GM23248 (cell line): ENCODE measurements at regions not wholly inside any gene's neighbourhood (a gene's known extent, or its start where the extent isn't known, plus 50 kb on each side); places are given as distances from the start of the nearest gene placed in this dataset.

Source experiments
- EZH2 ChIP-seq: fragments of 200-600 bp; sonication (generic); IDR thresholded peaks from 2 replicates; pipeline ENCODE4 v1.6.1; 2018; ENCODE audit warnings: antibody characterized with exemption, mild to moderate bottlenecking; ENCODE audit not compliant: insufficient read depth, poor library complexity, severe bottlenecking
- EZH2phosphoT487 ChIP-seq: fragments of 200-600 bp; sonication (generic); IDR thresholded peaks from 2 replicates; pipeline ENCODE4 v1.6.1; 2018; ENCODE audit warnings: antibody characterized with exemption, moderate library complexity, mild to moderate bottlenecking, low read depth; ENCODE audit not compliant: insufficient read depth

GRCh38 chr11:15640318-15640717, 525.6 kb downstream of the INSC start:
- no peak for TF ChIP-seq EZH2phosphoT487
- no peak for TF ChIP-seq EZH2
